Chondrocyte (in vitro differentiated cells): ENCODE measurements at regions not wholly inside any gene's neighbourhood (a gene's known extent, or its start where the extent isn't known, plus 50 kb on each side); places are given as distances from the start of the nearest gene placed in this dataset.
A peak's percentile ranks its signal among the peaks of the same experiment; 100 is the strongest.

Experiments
- DNase-seq: peaks from one replicate; pipeline ENCODE4 v3.0.0; 2021; ENCODE audit warnings: mixed read lengths, low spot score
- H3K27ac Mint-ChIP-seq: one replicate; pipeline ENCODE4 v1.8.0; 2021; ENCODE audit warnings: mild to moderate bottlenecking, moderate library complexity, mixed read lengths; ENCODE audit not compliant: unreplicated experiment
- H3K27me3 Mint-ChIP-seq: 2 replicates; pipeline ENCODE4 v1.8.0; 2021; ENCODE audit warnings: low read depth, mixed read lengths
- H3K36me3 Mint-ChIP-seq: 2 replicates; pipeline ENCODE4 v1.8.0; 2021; ENCODE audit warnings: low read depth, mixed read lengths
- H3K4me1 Mint-ChIP-seq: 2 replicates; pipeline ENCODE4 v1.8.0; 2021; ENCODE audit warnings: low read depth, mild to moderate bottlenecking, mixed read lengths
- H3K4me3 Mint-ChIP-seq: one replicate; pipeline ENCODE4 v1.8.0; 2021; ENCODE audit warnings: mild to moderate bottlenecking, moderate library complexity, mixed read lengths; ENCODE audit not compliant: unreplicated experiment
- H3K9me3 Mint-ChIP-seq: 2 replicates; pipeline ENCODE4 v1.8.0; 2021; ENCODE audit warnings: low read depth, mixed read lengths
- TF ChIP-seq, protein P1 (sequence below): fragments of 200-600 bp; sonication (generic); IDR thresholded peaks from 2 replicates; pipeline ENCODE4 v1.5.0; 2021; ENCODE audit warnings: antibody characterized with exemption, mild to moderate bottlenecking, moderate library complexity

DNA sequence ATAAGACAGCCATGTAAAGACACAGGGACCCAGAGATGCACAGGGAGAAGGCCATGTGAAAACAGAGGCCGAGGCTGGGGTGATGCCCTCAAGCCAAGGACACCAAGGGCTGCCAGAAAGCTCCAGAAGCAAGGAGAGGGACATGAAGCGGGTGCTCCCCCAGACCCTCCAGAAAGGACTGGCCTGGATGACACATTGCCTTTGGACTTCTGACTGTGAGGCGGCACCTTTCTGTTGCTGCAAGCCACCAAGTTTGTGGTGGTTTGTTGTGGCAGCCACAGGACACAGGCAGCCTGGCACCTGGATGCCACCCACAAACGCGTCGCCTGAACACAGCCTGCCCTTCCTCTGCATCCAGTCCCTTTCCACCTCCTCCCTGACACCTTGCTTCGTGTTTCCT is 67.1 kb downstream of the RHOB start:
- TF ChIP-seq, protein P1, sequence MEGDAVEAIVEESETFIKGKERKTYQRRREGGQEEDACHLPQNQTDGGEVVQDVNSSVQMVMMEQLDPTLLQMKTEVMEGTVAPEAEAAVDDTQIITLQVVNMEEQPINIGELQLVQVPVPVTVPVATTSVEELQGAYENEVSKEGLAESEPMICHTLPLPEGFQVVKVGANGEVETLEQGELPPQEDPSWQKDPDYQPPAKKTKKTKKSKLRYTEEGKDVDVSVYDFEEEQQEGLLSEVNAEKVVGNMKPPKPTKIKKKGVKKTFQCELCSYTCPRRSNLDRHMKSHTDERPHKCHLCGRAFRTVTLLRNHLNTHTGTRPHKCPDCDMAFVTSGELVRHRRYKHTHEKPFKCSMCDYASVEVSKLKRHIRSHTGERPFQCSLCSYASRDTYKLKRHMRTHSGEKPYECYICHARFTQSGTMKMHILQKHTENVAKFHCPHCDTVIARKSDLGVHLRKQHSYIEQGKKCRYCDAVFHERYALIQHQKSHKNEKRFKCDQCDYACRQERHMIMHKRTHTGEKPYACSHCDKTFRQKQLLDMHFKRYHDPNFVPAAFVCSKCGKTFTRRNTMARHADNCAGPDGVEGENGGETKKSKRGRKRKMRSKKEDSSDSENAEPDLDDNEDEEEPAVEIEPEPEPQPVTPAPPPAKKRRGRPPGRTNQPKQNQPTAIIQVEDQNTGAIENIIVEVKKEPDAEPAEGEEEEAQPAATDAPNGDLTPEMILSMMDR: no peak

DNA sequence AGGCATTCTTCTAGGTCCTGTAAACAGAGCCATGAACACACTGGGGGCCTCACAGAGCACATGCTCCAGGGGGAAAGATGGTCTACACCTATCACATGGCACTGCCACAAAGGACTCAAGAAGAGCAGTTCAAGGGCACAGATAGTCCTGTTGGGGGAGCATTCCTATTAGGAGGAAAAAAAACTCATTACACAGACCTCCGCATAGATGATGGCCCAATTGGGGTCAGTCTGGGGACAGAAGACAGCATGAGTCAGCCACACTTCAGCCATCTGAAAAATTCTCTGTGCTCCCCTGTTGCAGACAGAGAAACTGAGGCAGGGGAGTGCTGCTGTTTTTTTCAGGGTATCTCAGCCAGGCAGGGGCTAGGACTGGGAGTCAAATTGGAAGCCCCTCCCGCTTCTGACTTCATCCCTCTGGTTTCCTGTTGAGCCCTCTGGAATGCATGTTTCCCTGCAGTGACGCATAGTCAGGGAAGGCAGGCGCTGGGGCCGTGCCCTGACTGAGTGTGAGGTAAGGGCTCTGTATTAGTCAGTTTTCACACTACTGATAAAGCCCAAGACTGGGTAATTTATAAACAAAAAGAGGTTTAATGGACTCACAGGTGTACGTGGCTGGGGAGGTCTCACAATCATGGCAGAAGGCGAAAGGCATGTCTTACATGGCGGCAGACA is 67.9 kb downstream of the RHOB start:
- Mint-ChIP-seq H3K27ac (peak overlapping the region; percentile 94), H3K27me3 (no peaks in the 10 kb centered on the region), H3K4me1 (peaks cover 23% of the 10 kb centered on the region), H3K9me3 (no peaks in the 10 kb centered on the region), H3K4me3 (no peak overlapping the region), H3K36me3 (no peaks in the 10 kb centered on the region)
- TF ChIP-seq, protein P1: no peak
- DNase-seq: no peak

More for the DNA sequence above, 67.1 kb downstream of the RHOB start:
- DNase-seq: no peak
- no peak overlapping the region for H3K4me3 Mint-ChIP-seq
- H3K27me3 Mint-ChIP-seq: no peaks in the 10 kb centered on the region
- H3K4me1 Mint-ChIP-seq: peaks cover 23% of the 10 kb centered on the region
- H3K27ac Mint-ChIP-seq: peak overlapping the region; percentile 68
- no peaks in the 10 kb centered on the region for H3K9me3 Mint-ChIP-seq
- no peaks in the 10 kb centered on the region for H3K36me3 Mint-ChIP-seq

DNA sequence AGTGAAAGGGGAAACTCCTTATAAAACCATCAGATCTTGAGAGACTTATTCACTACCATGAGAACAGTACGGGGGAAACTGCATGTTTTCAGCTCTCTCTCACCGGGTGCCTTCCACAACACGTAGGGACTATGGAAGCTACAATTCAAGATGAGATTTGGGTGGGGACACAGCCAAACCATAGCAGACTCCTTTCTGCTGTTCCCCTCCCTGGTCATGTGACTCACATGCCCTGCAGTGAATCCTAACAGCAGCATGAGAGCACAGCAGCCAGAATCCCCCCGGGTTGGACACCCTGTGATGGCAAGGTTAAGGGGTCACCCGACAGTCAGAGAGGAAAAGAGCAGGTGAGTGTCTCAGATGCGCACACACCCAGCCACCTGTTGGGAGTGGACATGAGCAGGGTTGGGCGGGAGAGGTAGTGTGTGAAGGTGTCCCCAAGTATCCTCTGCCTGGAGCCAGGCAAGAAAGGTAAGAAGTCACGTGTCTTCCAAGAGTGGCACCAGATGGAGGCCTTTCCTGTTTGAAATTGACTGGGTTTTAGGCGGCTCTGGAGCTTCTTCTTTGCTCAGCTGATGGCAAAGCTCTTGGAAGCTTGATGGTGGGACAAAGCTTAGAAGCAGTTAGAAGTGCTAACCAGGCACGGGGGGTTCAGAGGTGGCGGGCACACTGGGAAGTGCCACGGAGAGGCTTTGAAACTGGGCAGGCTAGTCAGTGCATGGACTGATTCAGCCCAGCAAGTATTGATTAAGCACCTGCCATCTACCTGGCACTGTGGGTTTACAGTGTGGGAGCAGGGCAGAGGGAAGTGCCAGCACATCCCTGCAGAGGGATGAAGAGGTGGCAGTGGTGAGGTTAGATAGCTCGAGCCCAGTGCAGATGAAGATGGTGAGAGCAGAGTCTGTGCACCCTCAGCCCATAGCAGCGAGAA is 68.7 kb downstream of the RHOB start:
- Mint-ChIP-seq H3K9me3 (no peaks in the 10 kb centered on the region), H3K36me3 (no peaks in the 10 kb centered on the region), H3K27me3 (no peaks in the 10 kb centered on the region), H3K4me1 (peaks cover 23% of the 10 kb centered on the region), H3K27ac (peak overlapping the region; percentile 94), H3K4me3 (no peak overlapping the region)
- DNase-seq: no peak
- TF ChIP-seq, protein P1: no peak

DNA sequence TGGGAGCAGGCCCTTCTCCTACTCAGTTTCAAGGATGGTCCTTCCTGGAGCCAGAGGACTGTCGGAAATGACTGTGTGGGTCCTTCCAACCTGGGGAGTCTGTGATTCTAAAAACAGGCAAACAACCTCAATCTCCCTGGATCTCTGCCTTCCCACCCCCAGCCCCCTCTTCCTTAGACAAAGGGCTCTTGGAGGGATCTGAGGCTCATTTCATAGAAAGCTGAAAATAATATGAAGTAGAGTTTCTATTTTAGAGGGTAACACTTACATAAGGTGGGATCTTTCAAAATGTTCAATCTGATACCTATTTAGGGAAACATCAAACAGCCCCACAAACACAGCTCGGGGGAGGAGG is 69.4 kb downstream of the RHOB start:
- Mint-ChIP-seq H3K27ac (no peak overlapping the region), H3K27me3 (no peaks in the 10 kb centered on the region)
- no peak for DNase-seq

More for the DNA sequence above, 69.4 kb downstream of the RHOB start:
- Mint-ChIP-seq H3K9me3 (no peaks in the 10 kb centered on the region), H3K36me3 (no peaks in the 10 kb centered on the region), H3K4me3 (no peak overlapping the region), H3K4me1 (peaks cover 23% of the 10 kb centered on the region)
- TF ChIP-seq, protein P1: no peak
